ENCODE measurements at regions not wholly inside any gene's neighbourhood (a gene's known extent, or its start where the extent isn't known, plus 50 kb on each side); places are given as distances from the start of the nearest gene placed in this dataset.

GRCh38 chr19:30102239-30102638 lies 160.2 kb downstream of the URI1 start (continued):
- TF ChIP-seq HDAC2 (IDR thresholded peaks at IDR 0.05; ENCODE audit: borderline replicate concordance in 1 of 2, low read depth in 2 of 2, low read length in 2 of 2) = no peak
- no peak for TF ChIP-seq POU5F1 (IDR thresholded peaks at IDR 0.05; ENCODE audit: low read depth, low read length)

All from H1 (cell line).